IgD-negative memory B cell (primary cell): ENCODE measurements at regions not wholly inside any gene's neighbourhood (a gene's known extent, or its start where the extent isn't known, plus 50 kb on each side); places are given as distances from the start of the nearest gene placed in this dataset.
"Not testable (repeated sequence)": the region's sequence is repeated elsewhere in the genome, so short reads cannot be mapped to it uniquely, and the experiment has no call there.

Experiments used
- H3K27ac Mint-ChIP-seq, 3 donors: one replicate each; pipeline ENCODE4 v1.8.0; 2020 to 2022; ENCODE audit warnings: mild to moderate bottlenecking in 3 of 3, mixed read lengths in 3 of 3, moderate library complexity in 1 of 3
- H3K27me3 Mint-ChIP-seq: one replicate; pipeline ENCODE4 v1.8.0; 2021; ENCODE audit warnings: mixed read lengths
- H3K36me3 Mint-ChIP-seq: one replicate; pipeline ENCODE4 v1.8.0; 2020; ENCODE audit warnings: mild to moderate bottlenecking, mixed read lengths
- H3K4me1 Mint-ChIP-seq, 3 donors: one replicate each; pipeline ENCODE4 v1.8.0; 2020 to 2022; ENCODE audit warnings: mixed read lengths in 3 of 3, mild to moderate bottlenecking in 1 of 3
- H3K4me3 Mint-ChIP-seq, 4 donors: one replicate each; pipeline ENCODE4 v1.8.0; 2020 to 2022; ENCODE audit warnings: mild to moderate bottlenecking in 4 of 4, mixed read lengths in 4 of 4, moderate library complexity in 3 of 4
- H3K9me3 Mint-ChIP-seq, 3 donors: one replicate each; pipeline ENCODE4 v1.8.0; 2020 to 2021; ENCODE audit warnings: mixed read lengths in 3 of 3, mild to moderate bottlenecking in 1 of 3

DNA sequence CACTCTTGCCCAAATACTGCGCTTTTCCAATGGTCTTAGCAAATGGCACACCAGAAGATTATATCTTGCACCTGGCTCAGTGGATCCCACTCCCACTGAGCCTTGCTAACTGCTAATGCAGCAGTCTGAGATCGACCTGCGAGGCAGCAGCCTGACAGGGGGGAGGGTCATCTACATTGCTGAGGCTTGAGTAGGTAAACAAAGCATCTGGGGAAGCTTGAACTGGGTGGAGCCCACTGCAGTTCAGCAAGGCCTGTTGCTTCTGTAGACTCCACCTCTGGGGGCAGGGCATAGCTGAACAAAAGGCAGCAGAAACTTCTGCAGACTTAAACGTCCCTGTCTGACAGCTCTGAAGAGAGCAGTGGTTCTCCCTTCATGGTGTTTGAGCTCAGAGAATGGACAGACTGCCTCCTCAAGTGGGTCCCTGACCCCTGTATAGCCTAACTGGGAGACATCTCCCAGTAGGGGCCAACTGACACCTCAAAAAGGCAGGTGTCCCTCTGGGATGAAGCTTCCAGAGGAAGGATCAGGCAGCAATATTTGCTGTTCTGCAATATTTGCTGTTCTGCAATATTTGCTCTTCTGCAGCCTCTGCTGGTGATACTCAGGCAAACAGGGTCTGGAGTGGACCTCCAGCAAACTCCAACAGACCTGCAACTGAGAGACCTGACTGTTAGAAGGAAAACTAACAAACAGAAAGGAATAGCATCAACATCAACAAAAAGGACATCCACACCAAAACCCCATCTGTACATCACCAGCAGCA, 93.0 kb upstream of the MEGF10 start:
- H3K9me3 Mint-ChIP-seq, H3K27ac Mint-ChIP-seq, H3K27me3 Mint-ChIP-seq: not testable (repeated sequence)

DNA sequence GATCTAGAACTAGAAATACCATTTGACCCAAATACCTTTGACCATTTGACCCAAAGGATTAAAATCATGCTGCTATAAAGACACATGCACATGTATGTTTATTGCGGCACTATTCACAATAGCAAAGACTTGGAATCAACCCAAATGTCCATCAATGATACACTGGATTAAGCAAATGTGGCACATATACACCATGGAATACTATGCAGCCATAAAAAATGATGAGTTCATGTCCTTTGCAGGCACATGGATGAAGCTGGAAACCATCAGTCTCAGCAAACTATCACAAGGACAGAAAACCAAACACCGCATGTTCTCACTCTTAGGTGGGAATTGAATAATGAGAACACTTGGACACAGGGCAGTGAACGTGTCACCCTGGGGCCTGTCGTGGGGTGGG, 87.9 kb upstream of the MEGF10 start:
- H3K36me3 Mint-ChIP-seq, H3K27me3 Mint-ChIP-seq, H3K4me3 Mint-ChIP-seq, H3K9me3 Mint-ChIP-seq, H3K27ac Mint-ChIP-seq, H3K4me1 Mint-ChIP-seq: not testable (repeated sequence)

More for the DNA sequence above, 93.0 kb upstream of the MEGF10 start:
- H3K4me3 Mint-ChIP-seq, H3K4me1 Mint-ChIP-seq, H3K36me3 Mint-ChIP-seq: not testable (repeated sequence)

DNA sequence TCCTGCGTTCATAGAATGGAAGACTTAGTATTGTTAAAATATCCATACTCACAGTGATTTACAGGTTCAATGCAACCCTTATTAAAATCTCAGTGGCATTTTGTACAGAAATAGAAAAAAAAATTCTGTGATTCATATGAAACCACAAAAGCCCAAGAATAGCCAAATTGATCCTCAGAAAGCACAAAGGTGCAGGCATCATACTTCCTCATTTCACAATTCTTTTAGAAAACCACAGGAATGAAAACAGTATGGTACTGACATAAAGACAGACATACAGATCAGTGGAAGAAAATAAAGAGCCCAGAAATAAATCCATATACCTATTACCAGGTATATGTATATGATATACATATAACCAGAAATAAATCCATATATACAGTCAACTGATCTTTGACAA, 86.8 kb upstream of the MEGF10 start:
- Mint-ChIP-seq H3K36me3 (peaks cover 2% of the 10 kb centered on the region), H3K27ac (no peak overlapping the region), H3K4me3 (no peak overlapping the region), H3K27me3 (peaks cover 5% of the 10 kb centered on the region), H3K9me3 (peaks cover 5 to 9% (median 6%) of the 10 kb centered on the region in 3 donors), H3K4me1 (no peaks in the 10 kb centered on the region)

DNA sequence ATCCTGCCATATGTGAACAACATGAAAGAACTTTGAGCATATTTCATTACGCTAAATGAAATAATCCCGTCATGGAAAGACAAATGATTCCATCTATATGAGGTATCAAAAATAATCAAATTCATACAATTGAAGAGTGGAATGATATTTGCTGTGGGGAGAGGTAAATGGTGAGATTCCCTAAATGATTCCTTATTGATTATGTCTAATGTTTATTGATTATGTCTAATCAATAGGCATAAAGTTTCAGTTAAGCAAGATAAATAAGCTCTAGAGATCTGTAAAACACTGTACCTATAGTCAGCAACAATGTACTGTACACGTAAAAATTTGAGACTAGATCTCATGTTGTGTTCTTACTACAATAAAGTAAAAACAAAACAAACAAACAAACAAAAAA, 85.4 kb upstream of the MEGF10 start:
- peaks cover 2% of the 10 kb centered on the region for H3K36me3 Mint-ChIP-seq
- H3K4me1 Mint-ChIP-seq = no peaks in the 10 kb centered on the region
- H3K27ac Mint-ChIP-seq = no peak overlapping the region
- H3K27me3 Mint-ChIP-seq = peaks cover 3% of the 10 kb centered on the region
- peaks cover 2 to 5% (median 3%) of the 10 kb centered on the region in 3 donors for H3K9me3 Mint-ChIP-seq
- no peak overlapping the region for H3K4me3 Mint-ChIP-seq

DNA sequence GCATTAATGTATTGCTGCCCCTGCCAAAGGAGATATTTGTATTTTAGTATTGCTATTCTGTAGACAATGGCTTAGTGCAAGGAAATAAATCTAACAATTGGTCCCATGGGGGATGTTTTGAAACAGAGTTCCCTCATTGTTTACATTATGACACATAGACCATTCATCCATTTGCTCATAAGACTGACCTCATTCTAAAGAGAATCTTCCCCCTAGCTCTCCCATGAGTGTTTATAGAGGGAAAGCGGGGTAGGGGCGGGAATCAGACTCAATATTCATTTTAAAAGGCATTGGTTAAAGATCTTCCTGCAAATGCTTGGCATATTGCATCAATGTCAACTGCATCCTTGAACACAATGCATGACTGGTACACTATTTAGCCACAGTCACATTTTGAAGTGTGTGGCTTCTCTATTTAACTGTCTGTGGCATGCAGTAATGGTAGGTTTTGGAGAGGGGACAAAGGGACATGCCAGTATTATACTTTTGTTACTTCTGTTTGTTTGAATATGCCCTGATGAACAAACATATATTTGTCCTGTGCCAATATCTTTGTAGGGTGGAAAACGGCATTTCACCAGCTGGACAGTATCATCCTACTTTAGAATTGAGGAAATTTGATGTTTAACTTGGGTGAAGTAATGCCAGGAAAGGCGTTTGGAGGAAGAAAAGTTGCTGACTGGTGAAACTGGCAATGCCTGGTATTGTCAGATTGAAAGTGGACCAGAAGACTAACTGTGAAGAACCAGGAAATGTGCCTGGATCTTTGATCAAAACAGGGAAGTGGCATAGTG, 84.1 kb upstream of the MEGF10 start:
- Mint-ChIP-seq H3K27ac (no peak overlapping the region), H3K4me3 (no peak overlapping the region), H3K27me3 (peaks cover 3% of the 10 kb centered on the region), H3K9me3 (peaks cover 0 to 3% (median 3%) of the 10 kb centered on the region in 3 donors), H3K36me3 (peaks cover 2% of the 10 kb centered on the region), H3K4me1 (no peaks in the 10 kb centered on the region)

DNA sequence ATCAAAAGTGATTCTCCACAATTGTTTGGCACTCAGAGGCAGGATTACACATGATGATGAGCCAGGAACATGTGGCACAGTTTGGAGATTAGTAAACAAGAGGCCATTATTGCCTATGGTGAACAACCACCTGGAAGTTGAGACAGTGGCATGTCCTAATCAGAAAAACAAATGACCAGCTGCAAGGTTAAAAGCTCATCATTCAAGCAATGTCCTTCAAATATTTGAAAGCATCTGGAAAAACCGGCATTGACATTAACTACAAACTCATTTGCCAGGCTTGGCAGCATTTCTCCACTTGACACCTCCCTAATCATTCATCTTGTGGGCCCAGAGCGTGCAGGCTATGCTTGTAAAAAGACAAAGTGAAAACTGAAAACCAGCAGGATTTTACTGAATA, 80.6 kb upstream of the MEGF10 start:
- H3K27me3 Mint-ChIP-seq = peaks cover 5% of the 10 kb centered on the region
- peaks cover 2% of the 10 kb centered on the region for H3K36me3 Mint-ChIP-seq
- H3K4me3 Mint-ChIP-seq = no peak overlapping the region
- H3K4me1 Mint-ChIP-seq = no peaks in the 10 kb centered on the region
- H3K9me3 Mint-ChIP-seq = peaks cover 0 to 1% (median 0%) of the 10 kb centered on the region in 3 donors
- H3K27ac Mint-ChIP-seq = no peak overlapping the region

DNA sequence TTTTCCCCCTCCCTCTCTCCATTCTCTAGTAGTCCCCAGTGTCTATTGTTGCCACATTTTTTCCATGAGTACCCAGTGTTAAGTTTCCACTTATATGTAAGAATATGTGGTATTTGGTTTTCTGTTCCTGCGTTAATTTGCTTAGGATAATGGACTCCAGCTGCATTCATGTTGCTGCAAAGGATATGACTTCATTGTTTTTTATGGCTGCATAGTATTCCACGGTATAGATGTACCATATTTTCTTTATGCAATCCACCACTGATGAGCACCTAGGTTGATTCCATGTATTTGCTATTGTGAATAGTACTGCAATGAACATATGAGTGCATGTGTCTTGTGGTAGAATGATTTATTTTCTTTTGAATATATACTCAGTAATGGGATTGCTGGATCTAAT, 77.4 kb upstream of the MEGF10 start:
- Mint-ChIP-seq H3K4me3 (no peak overlapping the region), H3K4me1 (no peaks in the 10 kb centered on the region), H3K27me3 (peaks cover 8% of the 10 kb centered on the region), H3K9me3 (no peaks in the 10 kb centered on the region), H3K27ac (no peak overlapping the region), H3K36me3 (no peaks in the 10 kb centered on the region)

DNA sequence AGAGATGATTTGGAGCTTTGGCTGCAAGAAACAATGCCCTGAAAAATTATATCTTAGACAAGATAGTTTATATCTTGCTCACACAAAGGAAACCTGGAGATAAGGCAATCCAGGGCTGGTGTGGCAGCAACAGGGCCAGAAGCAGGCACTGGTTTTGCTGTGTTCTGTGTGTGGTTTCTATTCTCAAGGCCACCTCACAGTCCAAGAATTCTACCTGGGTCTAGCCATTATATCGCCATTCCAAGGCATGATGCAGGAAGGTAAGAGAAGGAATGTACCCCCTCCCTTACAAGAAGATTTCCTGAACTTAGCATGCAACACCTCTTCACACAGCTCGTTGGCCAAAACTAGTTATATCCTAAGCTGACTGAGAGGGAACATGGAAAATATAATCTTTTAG, 74.5 kb upstream of the MEGF10 start:
- H3K9me3 Mint-ChIP-seq = no peaks in the 10 kb centered on the region
- peaks cover 8% of the 10 kb centered on the region for H3K27me3 Mint-ChIP-seq
- H3K36me3 Mint-ChIP-seq = peaks cover 2% of the 10 kb centered on the region

DNA sequence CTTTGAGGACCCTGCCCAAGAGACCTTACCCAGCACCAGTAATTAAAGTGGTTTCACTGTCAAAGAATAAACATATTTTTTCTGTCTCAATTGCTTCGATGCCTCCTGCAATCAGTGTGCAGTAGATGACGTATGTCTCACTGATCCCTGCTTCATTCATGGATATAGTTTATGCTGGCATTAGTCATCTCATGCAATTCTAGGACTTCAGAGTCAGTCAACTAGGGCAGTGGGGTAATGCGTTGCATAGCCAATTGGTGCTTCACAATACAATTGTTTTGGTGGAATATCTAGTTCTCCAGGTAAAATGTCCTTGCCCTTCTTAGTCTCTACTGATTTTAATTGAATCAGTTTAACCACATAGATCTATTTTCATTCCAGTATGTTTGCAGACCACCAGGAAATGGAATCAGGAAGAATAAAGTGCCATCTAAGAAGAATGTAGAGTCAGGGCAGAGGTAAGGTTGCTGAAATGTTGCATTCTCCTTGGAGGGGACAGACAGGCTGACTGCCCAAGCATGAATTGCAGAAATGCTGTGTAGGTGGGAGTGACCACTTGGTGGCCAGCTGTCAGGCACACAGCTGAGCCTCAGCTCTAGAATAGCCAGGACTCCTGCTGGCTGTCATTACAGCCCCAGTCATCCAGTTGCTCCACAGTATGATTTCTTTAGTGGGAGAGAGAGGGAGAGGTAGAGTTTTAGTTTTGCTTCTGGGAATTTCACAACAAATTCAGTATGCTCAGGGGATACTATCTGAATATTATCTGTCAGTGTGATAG, 73.5 kb upstream of the MEGF10 start:
- Mint-ChIP-seq H3K4me3 (no peak overlapping the region), H3K4me1 (peaks cover 3 to 10% (median 8%) of the 10 kb centered on the region in 3 donors), H3K27ac (no peak overlapping the region), H3K36me3 (peaks cover 2% of the 10 kb centered on the region), H3K9me3 (peaks cover 0 to 2% (median under 1%) of the 10 kb centered on the region in 3 donors), H3K27me3 (peaks cover 8% of the 10 kb centered on the region)

More for the DNA sequence above, 74.5 kb upstream of the MEGF10 start:
- no peak overlapping the region for H3K4me3 Mint-ChIP-seq
- peaks cover 0 to 5% (median 0%) of the 10 kb centered on the region in 3 donors for H3K4me1 Mint-ChIP-seq
- no peak overlapping the region for H3K27ac Mint-ChIP-seq

DNA sequence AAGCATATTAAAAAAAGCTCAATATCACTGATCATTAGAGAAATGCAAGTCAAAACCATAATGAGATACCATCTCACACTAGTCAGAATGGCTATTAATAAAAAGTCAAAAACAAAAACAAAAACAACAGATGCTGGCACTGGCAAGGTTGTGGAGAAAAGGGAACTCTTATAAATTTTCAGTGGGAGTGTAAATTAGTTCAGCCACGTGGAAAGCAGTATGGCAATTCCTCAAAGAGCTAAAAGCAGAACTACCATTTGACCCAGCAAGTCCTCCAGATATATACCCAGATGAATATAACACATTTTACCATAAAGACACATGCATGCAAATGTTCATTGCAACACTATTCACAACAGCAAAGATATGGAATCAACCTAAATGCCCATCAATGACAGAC, 68.7 kb upstream of the MEGF10 start:
- Mint-ChIP-seq H3K27ac (peak overlapping the region in 1 of 3 donors; percentile 70), H3K4me1 (peaks cover 27 to 35% (median 28%) of the 10 kb centered on the region in 3 donors), H3K4me3 (peak overlapping the region in 1 of 4 donors; percentile 23)
- not testable (repeated sequence) for H3K27me3 Mint-ChIP-seq, H3K9me3 Mint-ChIP-seq, H3K36me3 Mint-ChIP-seq

DNA sequence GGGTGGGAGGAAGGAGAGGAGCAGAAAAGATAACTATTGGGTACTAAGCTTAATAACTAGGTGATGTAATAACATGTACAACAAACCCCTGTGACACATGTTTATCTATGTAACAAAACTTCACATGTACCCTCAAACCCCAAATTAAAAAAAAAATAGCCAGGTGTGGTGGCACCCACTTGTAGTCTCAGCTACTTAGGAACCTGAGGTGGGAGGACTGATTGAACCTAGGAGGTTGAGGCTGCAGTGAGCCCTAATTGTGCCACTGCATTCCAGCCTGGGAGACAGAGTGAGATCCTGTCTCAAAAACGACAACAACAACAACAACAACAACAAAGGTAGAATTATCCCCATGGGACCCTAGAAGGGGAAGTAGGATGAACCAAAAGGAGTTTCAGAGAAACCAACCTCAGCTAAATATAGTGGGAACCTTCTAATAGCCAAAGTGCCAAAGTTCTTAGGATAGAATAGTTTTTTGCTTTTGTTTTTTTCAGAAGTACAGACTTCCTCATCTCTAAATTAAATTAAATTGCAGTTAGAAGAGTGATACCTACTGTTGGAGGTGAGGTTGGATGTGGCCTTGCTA, 67.9 kb upstream of the MEGF10 start:
- not testable (repeated sequence) for H3K9me3 Mint-ChIP-seq, H3K36me3 Mint-ChIP-seq, H3K27me3 Mint-ChIP-seq
- peaks cover 27 to 35% (median 28%) of the 10 kb centered on the region in 3 donors for H3K4me1 Mint-ChIP-seq
- peak overlapping the region in 1 of 3 donors; percentile 48 for H3K27ac Mint-ChIP-seq
- peak overlapping the region in 1 of 4 donors; percentile 29 for H3K4me3 Mint-ChIP-seq

DNA sequence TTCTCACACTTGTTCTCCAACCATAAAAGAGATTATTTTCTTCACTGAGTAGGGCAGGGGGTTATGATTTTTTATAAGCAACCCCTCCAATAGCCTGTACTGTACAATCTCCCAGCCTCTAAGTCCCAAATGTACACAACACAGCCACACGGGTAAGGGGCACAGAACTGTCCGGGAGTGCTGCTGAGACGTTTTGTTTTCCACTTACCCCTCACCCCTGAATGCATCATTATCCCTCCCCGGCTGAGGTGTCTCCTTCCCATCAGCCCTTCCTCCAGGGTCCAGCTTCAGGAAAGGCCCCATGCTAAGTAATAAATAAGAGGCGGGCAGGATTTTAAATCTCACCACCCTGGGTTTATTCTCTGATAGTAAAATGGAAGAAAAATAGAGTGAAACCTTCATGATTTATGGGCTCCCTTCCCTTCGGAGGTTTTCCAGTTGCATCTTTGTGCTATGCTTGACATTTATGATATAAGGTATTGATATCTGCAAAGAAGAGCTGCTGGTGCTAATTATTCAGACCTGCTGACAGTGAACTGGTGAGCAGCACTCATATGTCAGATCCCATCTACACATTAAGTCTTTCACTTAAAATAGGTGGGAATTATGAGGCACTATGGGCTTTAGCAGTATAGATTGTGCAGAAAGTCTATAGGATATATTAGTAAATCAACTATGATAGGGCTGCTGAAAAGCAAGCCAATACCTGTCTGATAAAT, 67.2 kb upstream of the MEGF10 start:
- peak overlapping the region in 1 of 3 donors; percentile 48 for H3K27ac Mint-ChIP-seq
- H3K4me3 Mint-ChIP-seq = peak overlapping the region in 1 of 4 donors; percentile 30
- H3K9me3 Mint-ChIP-seq = peaks cover 2 to 5% (median 2%) of the 10 kb centered on the region in 3 donors
- H3K27me3 Mint-ChIP-seq = no peaks in the 10 kb centered on the region
- H3K4me1 Mint-ChIP-seq = peaks cover 27 to 35% (median 28%) of the 10 kb centered on the region in 3 donors
- H3K36me3 Mint-ChIP-seq = peaks cover 4% of the 10 kb centered on the region

DNA sequence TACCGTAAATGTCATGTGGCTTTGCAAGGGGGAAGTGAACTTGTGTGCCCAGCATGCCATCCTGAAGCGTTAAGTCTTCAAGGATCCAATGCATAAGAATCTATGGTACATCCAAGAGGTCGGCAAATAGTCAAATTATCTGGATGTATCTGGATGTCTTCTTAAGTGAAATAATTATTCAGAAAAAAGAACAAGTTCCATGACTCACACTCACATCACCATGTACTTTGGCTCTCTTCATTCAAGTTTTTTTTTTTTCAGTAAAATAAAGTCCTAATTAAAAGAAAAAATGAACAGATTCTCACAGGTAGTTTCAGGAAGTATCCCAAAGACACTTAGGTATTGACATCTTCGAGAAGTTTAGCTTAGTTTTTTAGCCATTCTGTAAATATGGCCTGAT, 62.7 kb upstream of the MEGF10 start:
- peaks cover 0 to 2% (median 0%) of the 10 kb centered on the region in 3 donors for H3K9me3 Mint-ChIP-seq
- H3K4me3 Mint-ChIP-seq = peak overlapping the region in 3 of 4 donors; percentile 13 to 81 (median 42)
- H3K4me1 Mint-ChIP-seq = peaks cover 21 to 42% (median 29%) of the 10 kb centered on the region in 3 donors
- H3K36me3 Mint-ChIP-seq = no peaks in the 10 kb centered on the region
- peak overlapping the region in 1 of 3 donors; percentile 88 for H3K27ac Mint-ChIP-seq
- no peaks in the 10 kb centered on the region for H3K27me3 Mint-ChIP-seq

DNA sequence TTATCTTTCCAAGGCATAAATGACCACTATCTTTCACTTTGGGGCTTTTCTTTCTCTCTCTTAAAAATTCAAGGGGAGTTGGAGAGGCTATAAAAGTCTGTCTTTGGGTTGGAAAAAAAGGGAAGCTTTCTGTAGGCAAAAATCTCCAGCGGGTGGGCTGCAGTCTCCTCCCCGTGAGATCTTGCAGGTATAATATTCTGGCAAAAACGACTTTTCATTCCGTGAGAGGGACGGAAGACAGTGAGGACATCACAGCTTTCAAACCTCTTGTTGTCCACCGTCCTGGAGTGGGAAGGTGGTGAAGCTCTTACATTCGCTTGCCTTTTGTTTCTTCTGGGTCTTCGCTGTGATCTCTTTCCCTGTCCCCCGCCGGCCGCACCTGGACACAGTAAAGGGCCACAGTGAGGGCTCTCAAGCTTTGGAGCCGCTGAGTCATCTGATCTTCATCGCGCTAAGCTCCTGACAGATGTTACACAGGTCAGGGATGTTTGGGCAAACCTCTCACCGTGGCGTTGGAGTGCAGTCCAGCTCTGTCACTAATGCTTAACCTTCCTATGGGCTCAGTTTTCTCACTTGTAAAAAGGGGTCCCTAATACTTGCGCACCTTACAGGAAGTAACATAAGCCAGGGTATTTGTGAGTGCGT, 61.9 kb upstream of the MEGF10 start:
- H3K36me3 Mint-ChIP-seq = no peaks in the 10 kb centered on the region
- no peaks in the 10 kb centered on the region for H3K27me3 Mint-ChIP-seq

More for the DNA sequence above, 61.9 kb upstream of the MEGF10 start:
- peaks cover 0 to 2% (median 0%) of the 10 kb centered on the region in 3 donors for H3K9me3 Mint-ChIP-seq
- H3K4me3 Mint-ChIP-seq = peak overlapping the region; percentile 81 to 95 (median 88)
- H3K27ac Mint-ChIP-seq = peak overlapping the region in 2 of 3 donors; percentile 61 to 88
- peaks cover 15 to 34% (median 21%) of the 10 kb centered on the region in 3 donors for H3K4me1 Mint-ChIP-seq
